ENCODE measurements at regions not wholly inside any gene's neighbourhood (a gene's known extent, or its start where the extent isn't known, plus 50 kb on each side); places are given as distances from the start of the nearest gene placed in this dataset.

GRCh38 chr2:14720319-14720718, 87.8 kb downstream of the LRATD1 start:
- TF ChIP-seq GATA3 (IDR thresholded peaks at IDR 0.05; ENCODE audit: low read depth, low read length) (no peak), GATA2 (IDR thresholded peaks at IDR 0.05; ENCODE audit: low read depth, low read length) (no peak)

Measured in SH-SY5Y (cell line).